Neutrophil (primary cell): ENCODE measurements at regions not wholly inside any gene's neighbourhood (a gene's known extent, or its start where the extent isn't known, plus 50 kb on each side); places are given as distances from the start of the nearest gene placed in this dataset.

Experiments used
- H3K27ac ChIP-seq: fragments of 200-600 bp; sonication (generic); 2 replicates; pipeline ENCODE4 v1.5.1; 2016; ENCODE audit warnings: mild to moderate bottlenecking, moderate library complexity
- H3K27me3 ChIP-seq: fragments of 200-600 bp; sonication (generic); 2 replicates; pipeline ENCODE4 v1.6.0; 2016; ENCODE audit warnings: mild to moderate bottlenecking
- H3K36me3 ChIP-seq: fragments of 200-600 bp; sonication (generic); 2 replicates; pipeline ENCODE4 v1.5.1; 2017
- H3K4me1 ChIP-seq, 2 experiments: fragments of 200-600 bp in 1 of 2; sonication (generic) in 1 of 2; 1 replicate in 1 of 2; 2 replicates in 1 of 2; pipeline versions ENCODE4 v1.5.1 to v1.6.1; 2013 to 2016; ENCODE audit warnings: low read depth in 1 of 2, low read length in 1 of 2, mild to moderate bottlenecking in 1 of 2, moderate library complexity in 1 of 2; ENCODE audit not compliant: control insufficient read depth in 1 of 2, insufficient read depth in 1 of 2
- H3K4me3 ChIP-seq, 2 experiments: fragments of 200-600 bp in 1 of 2; sonication (generic) in 1 of 2; 1 replicate in 1 of 2; 2 replicates in 1 of 2; pipeline ENCODE4 v1.5.1; 2013 to 2016; ENCODE audit warnings: low read depth in 1 of 2, low read length in 1 of 2, mild to moderate bottlenecking in 1 of 2, moderate library complexity in 1 of 2
- H3K9me3 ChIP-seq: fragments of 200-600 bp; sonication (generic); 2 replicates; pipeline ENCODE4 v1.5.1; 2016
- TF ChIP-seq, protein P1 (sequence below): fragments of 200-600 bp; sonication (generic); IDR thresholded peaks from 2 replicates; pipeline ENCODE4 v1.5.1; 2016; ENCODE audit warnings: antibody characterized with exemption

DNA sequence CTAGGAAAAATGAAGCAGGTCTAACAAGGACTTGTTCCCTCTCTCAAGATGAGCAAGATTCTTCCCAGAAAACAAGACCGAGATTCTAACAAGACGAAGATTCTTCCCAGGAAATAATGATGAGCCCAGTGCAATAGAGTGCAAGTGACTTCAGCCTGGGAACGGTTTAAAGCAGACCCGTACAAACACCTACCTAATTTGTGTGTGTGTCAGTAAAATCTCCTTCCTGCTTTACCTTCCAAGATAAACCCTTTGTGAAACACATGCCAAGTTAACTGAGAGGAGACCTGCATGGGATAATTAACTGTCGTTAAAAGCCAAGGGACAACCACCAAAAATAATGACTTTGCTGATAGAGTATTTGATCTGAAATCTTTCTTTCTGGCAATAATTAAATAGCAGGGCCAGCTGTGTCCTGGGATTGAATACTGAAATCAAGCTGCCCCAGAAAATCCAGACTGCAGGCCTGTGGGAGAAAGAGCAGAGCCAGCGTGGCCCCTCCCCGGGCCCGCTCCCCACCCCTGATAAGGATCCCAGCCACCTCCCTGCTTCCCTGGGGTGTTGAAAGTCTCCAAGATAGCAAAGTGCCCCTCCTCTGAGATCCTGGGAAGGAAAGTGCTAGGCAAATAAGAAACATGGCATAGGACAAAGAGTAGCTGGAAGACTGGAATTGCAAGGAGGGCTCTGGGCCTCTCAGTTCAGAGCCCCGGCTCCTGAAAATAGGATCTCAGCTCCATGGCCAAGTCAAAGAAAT lies 145.5 kb downstream of the CYP26B1 start:
- Histone ChIP-seq H3K36me3 (no peaks in the 10 kb centered on the region), H3K9me3 (no peaks in the 10 kb centered on the region), H3K27me3 (peaks cover 13% of the 10 kb centered on the region), H3K27ac (no peak overlapping the region), H3K4me3 (no peak overlapping the region), H3K4me1 (no peaks in the 10 kb centered on the region)
- TF ChIP-seq, protein P1, sequence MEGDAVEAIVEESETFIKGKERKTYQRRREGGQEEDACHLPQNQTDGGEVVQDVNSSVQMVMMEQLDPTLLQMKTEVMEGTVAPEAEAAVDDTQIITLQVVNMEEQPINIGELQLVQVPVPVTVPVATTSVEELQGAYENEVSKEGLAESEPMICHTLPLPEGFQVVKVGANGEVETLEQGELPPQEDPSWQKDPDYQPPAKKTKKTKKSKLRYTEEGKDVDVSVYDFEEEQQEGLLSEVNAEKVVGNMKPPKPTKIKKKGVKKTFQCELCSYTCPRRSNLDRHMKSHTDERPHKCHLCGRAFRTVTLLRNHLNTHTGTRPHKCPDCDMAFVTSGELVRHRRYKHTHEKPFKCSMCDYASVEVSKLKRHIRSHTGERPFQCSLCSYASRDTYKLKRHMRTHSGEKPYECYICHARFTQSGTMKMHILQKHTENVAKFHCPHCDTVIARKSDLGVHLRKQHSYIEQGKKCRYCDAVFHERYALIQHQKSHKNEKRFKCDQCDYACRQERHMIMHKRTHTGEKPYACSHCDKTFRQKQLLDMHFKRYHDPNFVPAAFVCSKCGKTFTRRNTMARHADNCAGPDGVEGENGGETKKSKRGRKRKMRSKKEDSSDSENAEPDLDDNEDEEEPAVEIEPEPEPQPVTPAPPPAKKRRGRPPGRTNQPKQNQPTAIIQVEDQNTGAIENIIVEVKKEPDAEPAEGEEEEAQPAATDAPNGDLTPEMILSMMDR = no peak

DNA sequence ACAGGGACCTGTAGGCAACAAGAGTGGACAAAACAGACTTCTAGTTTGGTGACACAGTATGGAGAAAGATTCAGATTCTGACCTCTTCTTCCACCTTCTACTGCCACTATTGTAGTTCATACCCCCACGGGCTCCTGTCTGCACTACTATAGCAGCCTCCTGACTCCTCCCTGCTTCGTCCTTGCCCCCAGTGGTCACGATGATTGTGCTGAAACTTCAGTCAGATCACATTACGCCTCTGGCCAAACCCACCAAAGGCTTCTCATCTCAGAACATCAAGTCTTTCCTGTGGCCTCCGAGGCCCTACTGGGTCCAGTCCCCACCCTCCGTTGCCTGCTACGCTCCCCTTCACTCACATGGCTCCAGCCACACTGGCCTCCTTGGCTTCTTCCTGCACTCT lies 147.6 kb downstream of the CYP26B1 start:
- Histone ChIP-seq H3K27ac (no peak overlapping the region), H3K4me3 (no peak overlapping the region), H3K36me3 (no peaks in the 10 kb centered on the region), H3K4me1 (no peaks in the 10 kb centered on the region), H3K9me3 (no peaks in the 10 kb centered on the region), H3K27me3 (peaks cover 20% of the 10 kb centered on the region)
- TF ChIP-seq, protein P1 = no peak

DNA sequence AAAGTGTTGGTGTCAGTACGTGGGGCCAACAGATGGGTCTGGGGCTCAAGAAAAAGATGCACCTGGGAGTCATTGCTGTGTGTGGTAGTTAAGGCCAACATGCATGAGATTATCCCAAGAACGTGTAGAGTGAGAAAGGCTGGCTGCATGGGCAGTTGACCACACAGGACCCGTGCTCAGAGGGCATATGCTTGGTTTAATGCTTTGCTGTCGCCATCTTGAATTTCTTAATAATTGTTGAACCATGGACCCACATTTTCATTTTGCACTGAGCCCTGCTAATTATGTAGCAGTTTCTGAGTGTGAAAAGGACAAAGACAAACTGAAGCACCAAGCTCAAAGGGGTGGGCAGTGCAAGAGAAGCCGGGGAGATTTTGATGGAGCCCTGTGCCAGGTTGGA lies 148.1 kb downstream of the CYP26B1 start:
- H3K27ac ChIP-seq = no peak overlapping the region
- H3K9me3 ChIP-seq = no peaks in the 10 kb centered on the region
- TF ChIP-seq, protein P1 = no peak
- H3K27me3 ChIP-seq = peaks cover 20% of the 10 kb centered on the region
- H3K4me1 ChIP-seq = no peaks in the 10 kb centered on the region
- no peak overlapping the region for H3K4me3 ChIP-seq
- no peaks in the 10 kb centered on the region for H3K36me3 ChIP-seq

DNA sequence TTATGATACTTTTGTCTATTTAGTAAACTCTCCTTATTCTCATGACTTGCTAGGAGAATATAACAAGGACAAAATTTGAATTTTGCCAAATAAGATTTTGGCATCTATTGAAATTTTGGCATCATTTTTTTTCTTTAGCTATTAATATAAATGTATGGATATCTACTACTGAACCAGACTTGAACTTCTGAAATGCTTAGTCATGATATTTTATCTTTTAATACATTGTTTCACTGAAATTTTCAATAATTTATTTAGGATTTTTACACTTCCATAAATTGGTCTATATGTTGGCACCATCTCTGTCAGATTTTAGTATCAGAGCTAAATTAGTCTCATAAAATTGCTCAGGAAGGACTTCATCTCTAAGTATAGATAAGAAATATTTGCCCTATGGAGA lies 149.8 kb downstream of the CYP26B1 start:
- Histone ChIP-seq H3K36me3 (no peaks in the 10 kb centered on the region), H3K9me3 (no peaks in the 10 kb centered on the region), H3K27ac (no peak overlapping the region), H3K4me3 (no peak overlapping the region), H3K4me1 (no peaks in the 10 kb centered on the region), H3K27me3 (peaks cover 20% of the 10 kb centered on the region)
- TF ChIP-seq, protein P1 = no peak

DNA sequence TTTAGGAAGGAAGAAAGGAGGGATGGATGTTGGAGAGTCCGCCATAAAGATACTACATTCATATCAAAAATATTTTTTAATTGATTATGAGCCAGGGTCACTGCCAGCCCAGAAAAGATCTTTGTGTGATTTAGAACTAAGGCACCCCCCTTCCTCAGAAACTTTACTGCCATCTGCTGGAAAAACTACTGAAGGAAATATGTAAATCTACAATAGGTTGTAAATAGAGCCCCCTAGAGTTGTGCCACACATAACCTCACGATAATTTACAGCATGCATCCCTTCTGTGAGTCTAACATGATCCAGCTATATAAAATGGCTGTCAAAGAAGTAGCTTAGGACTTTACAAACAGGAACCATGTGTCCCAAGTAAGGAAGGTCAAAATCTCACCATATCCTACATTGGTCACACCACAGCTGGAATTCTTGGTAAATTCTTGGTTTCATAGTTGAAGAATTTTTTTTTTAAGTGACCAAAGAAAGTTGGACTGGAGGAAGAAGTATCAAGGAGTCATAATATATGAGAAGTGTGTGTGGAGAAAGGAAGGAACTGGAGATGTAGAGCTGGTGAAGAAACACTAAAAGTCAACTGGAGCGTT lies 152.5 kb downstream of the CYP26B1 start:
- Histone ChIP-seq H3K4me1 (no peaks in the 10 kb centered on the region), H3K9me3 (no peaks in the 10 kb centered on the region), H3K27ac (no peak overlapping the region), H3K36me3 (no peaks in the 10 kb centered on the region), H3K27me3 (peaks cover 14% of the 10 kb centered on the region), H3K4me3 (no peak overlapping the region)
- TF ChIP-seq, protein P1 = no peak
